Left lung (tissue), 4 donors: ENCODE measurements at regions not wholly inside any gene's neighbourhood (a gene's known extent, or its start where the extent isn't known, plus 50 kb on each side); places are given as distances from the start of the nearest gene placed in this dataset.

Source experiments
- ATAC-seq: fragments of 200-7000 bp; cut with Tn5 transposase; one replicate; pipeline ENCODE4 v1.9.1; 2020; ENCODE audit warnings: moderate library complexity
- DNase-seq, 4 donors: peaks; one replicate each; pipeline ENCODE4 v3.0.0-alpha.2; 2013 to 2020
- H3K27ac ChIP-seq, 2 donors: fragments of 200-600 bp; sonication (generic) in 1 of 2; one replicate each; pipeline versions ENCODE4 v1.5.0 to v1.8.0; 2020 to 2021
- H3K27me3 ChIP-seq, 2 donors: fragments of 200-600 bp; sonication (generic) in 1 of 2; one replicate each; pipeline versions ENCODE4 v1.5.0 to v1.8.0; 2020 to 2021
- H3K36me3 ChIP-seq, 2 donors: fragments of 200-600 bp; sonication (generic) in 1 of 2; one replicate each; pipeline versions ENCODE4 v1.5.0 to v1.8.0; 2020 to 2021
- H3K4me1 ChIP-seq, 2 donors: fragments of 200-600 bp; one replicate each; pipeline ENCODE4 v1.8.0; 2021
- H3K4me3 ChIP-seq, 2 donors: fragments of 200-600 bp; sonication (generic) in 1 of 2; one replicate each; pipeline versions ENCODE4 v1.5.0 to v1.8.0; 2020 to 2021; ENCODE audit warnings: mild to moderate bottlenecking in 1 of 2
- H3K9me3 ChIP-seq, 2 donors: fragments of 200-600 bp; sonication (generic) in 1 of 2; one replicate each; pipeline versions ENCODE4 v1.5.0 to v1.8.0; 2020 to 2021
- CTCF ChIP-seq, 2 donors: fragments of 200-600 bp; sonication (generic) in 1 of 2; IDR thresholded peaks; one replicate each; pipeline versions ENCODE4 v1.5.0 to v1.8.0; 2021; ENCODE audit warnings: antibody characterized with exemption in 2 of 2
- intact Hi-C, 2 donors: fragments of 100-400 bp; cut with DNase I; formaldehyde crosslinking; loops; one replicate each; pipeline versions ENCODE4 v1.11.2 to v1.14.2; 2022
- donor health status: DM: no; HTN: yes; CAD: no.
- donor health status: DM: no; HTN: no; CAD: no.

DNA sequence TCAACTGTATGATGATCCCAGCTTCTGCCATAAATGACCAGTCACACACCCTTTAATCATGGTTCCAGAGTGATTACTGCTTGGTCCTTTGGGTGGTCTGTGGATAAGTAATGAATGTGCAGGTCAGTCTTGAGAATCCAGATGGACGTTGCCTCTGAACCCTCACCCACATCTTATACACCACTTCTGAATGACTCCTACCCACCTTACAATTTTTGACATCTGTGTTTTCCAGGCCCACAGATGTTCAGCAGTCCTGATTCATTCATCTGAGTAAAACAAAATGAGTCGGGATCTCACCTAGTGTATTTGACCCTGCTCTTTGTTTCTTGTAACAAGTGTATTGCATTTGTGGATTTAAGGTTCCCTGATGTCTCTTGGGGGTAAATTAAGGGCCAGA lies 194.1 kb upstream of the CCDC68 start:
- no peak for TF ChIP-seq CTCF (IDR thresholded peaks at IDR 0.05)
- no peak for DNase-seq
- no peaks in the 10 kb centered on the region for H3K27me3 ChIP-seq
- no peaks in the 10 kb centered on the region for H3K36me3 ChIP-seq
- H3K9me3 ChIP-seq = no peaks in the 10 kb centered on the region
- H3K4me3 ChIP-seq = no peak overlapping the region
- no peaks in the 10 kb centered on the region for H3K4me1 ChIP-seq
- ATAC-seq = no peak
- no peak overlapping the region for H3K27ac ChIP-seq
- intact Hi-C loops = no loop called here

DNA sequence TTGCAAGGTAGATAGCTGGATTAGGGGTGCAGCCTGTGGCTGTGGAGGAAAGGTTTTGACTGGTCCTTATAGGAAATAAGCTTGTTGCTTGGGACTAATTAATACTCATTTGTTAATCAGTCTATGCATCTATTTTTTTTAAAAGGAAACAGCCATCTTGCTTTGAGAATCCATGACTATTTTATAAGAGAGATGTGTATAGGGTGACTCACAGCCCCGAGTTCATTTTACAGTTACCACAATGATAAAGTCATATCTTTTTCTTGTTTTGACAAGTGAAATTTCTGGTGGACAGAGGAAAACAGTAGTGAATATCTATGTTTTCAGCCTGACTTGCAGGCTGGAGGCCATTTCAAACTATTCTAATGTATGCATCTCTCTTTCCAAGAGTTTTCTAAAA lies 193.5 kb upstream of the CCDC68 start:
- intact Hi-C loops = no loop called here
- no peaks in the 10 kb centered on the region for H3K27me3 ChIP-seq

GRCh38 chr18:55149994-55150393 lies 190.7 kb upstream of the CCDC68 start:
- Histone ChIP-seq H3K4me1 (no peaks in the 10 kb centered on the region), H3K27me3 (no peaks in the 10 kb centered on the region), H3K36me3 (no peaks in the 10 kb centered on the region), H3K27ac (no peak overlapping the region), H3K4me3 (no peak overlapping the region), H3K9me3 (no peaks in the 10 kb centered on the region)
- TF ChIP-seq CTCF (IDR thresholded peaks at IDR 0.05) = no peak
- no peak for ATAC-seq
- intact Hi-C loops = no loop called here
- DNase-seq = no peak

More for the DNA sequence above, 193.5 kb upstream of the CCDC68 start:
- no peak for TF ChIP-seq CTCF (IDR thresholded peaks at IDR 0.05)
- Histone ChIP-seq H3K36me3 (no peaks in the 10 kb centered on the region), H3K9me3 (no peaks in the 10 kb centered on the region), H3K4me1 (no peaks in the 10 kb centered on the region), H3K4me3 (no peak overlapping the region), H3K27ac (no peak overlapping the region)
- DNase-seq = no peak
- no peak for ATAC-seq

DNA sequence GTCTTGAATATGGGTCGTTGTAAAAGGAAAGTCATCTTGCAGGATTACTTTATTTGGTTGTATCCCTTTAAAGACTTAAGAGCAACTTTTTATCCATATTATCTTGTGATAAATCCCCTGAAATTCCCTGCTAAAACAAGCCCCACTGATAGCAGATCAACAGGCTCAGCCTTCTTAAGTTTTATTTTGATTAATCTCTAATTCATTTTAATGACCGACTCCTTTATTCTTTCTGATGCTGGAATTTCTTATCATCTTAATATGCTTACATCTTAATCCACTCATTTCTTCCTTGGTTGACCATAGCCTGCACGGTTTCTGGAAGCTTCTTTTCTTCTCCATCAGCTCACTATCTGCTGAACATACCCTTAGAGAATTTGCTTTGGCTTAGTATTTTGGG lies 188.5 kb upstream of the CCDC68 start:
- intact Hi-C loops = no loop called here
- no peaks in the 10 kb centered on the region for H3K27me3 ChIP-seq

GRCh38 chr18:55144193-55144930 lies 185.1 kb upstream of the CCDC68 start:
- H3K27ac ChIP-seq = no peak overlapping the region
- H3K4me3 ChIP-seq = no peak overlapping the region
- intact Hi-C loops = no loop called here
- TF ChIP-seq CTCF (IDR thresholded peaks at IDR 0.05) = no peak
- H3K4me1 ChIP-seq = no peaks in the 10 kb centered on the region
- ATAC-seq (no peak), DNase-seq (no peak)
- H3K27me3 ChIP-seq = no peaks in the 10 kb centered on the region
- H3K9me3 ChIP-seq = peaks cover 0 to 5% of the 10 kb centered on the region in 2 donors
- H3K36me3 ChIP-seq = no peaks in the 10 kb centered on the region

More for the DNA sequence above, 188.5 kb upstream of the CCDC68 start:
- no peak overlapping the region for H3K4me3 ChIP-seq
- H3K27ac ChIP-seq = no peak overlapping the region
- ATAC-seq = no peak
- no peak for TF ChIP-seq CTCF (IDR thresholded peaks at IDR 0.05)
- DNase-seq = no peak
- H3K4me1 ChIP-seq = no peaks in the 10 kb centered on the region
- H3K9me3 ChIP-seq = peaks cover 0 to 5% of the 10 kb centered on the region in 2 donors
- no peaks in the 10 kb centered on the region for H3K36me3 ChIP-seq
